RWPE1 (cell line): ENCODE measurements at regions not wholly inside any gene's neighbourhood (a gene's known extent, or its start where the extent isn't known, plus 50 kb on each side); places are given as distances from the start of the nearest gene placed in this dataset.

Experiments used
- CTCF ChIA-PET: fragments of 350-600 bp; sonication (Branson Sonifier 250); formaldehyde crosslinking; extraction: SDS; loops from one replicate; lab custom pipeline; 2021; lab: Yijun Ruan, JAX
- POLR2A ChIA-PET: fragments of 400-600 bp; formaldehyde crosslinking; extraction: SDS; loops from one replicate; lab custom pipeline; 2020; ENCODE audit warnings: antibody characterized with exemption; ENCODE audit not compliant: low non-redundant PET; lab: Yijun Ruan, JAX
- DNase-seq: peaks from one replicate; pipeline ENCODE4 v3.0.0; 2012; ENCODE audit warnings: low spot score
- H3K27ac ChIP-seq: fragments of 450-650 bp; 2 replicates; pipeline ENCODE4 v1.5.1; 2017
- TF ChIP-seq, protein P1 (sequence below): fragments of 450-650 bp; conservative IDR thresholded peaks from 2 replicates; pipeline ENCODE4 v1.5.1; 2017; ENCODE audit warnings: low read depth, mild to moderate bottlenecking

DNA sequence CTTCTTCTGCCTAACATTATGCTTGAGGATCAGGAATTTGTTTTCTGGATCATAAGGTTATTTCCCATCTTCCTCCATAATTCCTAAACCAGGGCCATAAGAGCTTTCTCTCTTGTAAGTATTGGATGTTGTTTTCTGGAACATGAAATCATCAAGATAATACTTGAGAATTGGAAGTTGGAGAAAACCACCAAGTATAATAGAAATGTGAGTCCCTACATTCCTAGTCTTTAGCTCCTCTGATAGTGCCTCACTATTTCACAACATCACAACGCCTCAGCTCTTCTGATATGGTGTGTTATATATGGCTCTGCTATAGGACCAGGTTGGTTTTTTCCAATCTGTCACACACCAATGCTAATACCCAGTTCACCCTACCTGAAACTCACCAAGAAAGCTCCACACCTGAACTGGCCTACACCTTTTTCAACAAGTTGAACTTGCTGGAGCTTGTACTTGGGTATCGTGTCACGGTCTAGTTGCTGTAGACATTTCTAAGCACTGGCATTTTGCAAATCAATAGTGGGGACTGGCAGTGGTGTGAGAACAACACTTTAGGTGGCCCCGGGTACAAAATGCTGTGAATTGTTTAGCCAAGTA, 141.1 kb downstream of the ACTBL2 start:
- TF ChIP-seq, protein P1, sequence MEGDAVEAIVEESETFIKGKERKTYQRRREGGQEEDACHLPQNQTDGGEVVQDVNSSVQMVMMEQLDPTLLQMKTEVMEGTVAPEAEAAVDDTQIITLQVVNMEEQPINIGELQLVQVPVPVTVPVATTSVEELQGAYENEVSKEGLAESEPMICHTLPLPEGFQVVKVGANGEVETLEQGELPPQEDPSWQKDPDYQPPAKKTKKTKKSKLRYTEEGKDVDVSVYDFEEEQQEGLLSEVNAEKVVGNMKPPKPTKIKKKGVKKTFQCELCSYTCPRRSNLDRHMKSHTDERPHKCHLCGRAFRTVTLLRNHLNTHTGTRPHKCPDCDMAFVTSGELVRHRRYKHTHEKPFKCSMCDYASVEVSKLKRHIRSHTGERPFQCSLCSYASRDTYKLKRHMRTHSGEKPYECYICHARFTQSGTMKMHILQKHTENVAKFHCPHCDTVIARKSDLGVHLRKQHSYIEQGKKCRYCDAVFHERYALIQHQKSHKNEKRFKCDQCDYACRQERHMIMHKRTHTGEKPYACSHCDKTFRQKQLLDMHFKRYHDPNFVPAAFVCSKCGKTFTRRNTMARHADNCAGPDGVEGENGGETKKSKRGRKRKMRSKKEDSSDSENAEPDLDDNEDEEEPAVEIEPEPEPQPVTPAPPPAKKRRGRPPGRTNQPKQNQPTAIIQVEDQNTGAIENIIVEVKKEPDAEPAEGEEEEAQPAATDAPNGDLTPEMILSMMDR: no peak
- no peak overlapping the region for H3K27ac ChIP-seq
- CTCF ChIA-PET: interaction anchor here (1.1 kb wide), 1 partner anchor 43 kb away, joined by 3 read pairs; no protein-coding TSS in a partner anchor
- POLR2A ChIA-PET: no interaction called here
- DNase-seq: no peak

DNA sequence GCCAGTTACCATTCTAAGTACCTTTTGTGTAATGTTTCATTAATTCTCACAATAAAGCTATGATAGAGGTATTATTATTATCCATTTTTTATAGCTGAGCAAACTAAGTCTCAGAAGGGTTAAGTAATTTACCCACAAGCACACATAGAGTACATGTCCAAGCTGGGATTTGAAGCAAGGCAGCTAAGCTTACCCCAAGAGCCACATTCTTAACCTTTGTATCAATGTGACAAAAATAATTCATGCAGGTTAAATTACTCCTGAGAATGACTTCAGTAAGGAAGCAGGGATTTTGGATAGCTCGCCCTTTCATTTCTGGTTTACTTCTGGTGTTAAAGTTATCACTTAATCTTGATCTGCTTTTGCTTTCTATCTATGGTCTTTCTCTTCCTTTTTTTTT, 141.9 kb downstream of the ACTBL2 start:
- CTCF ChIA-PET: interaction anchor here (1.1 to 1.2 kb wide), 2 partner anchors 25 to 43 kb away, joined by 3 read pairs; no protein-coding TSS in a partner anchor
- TF ChIP-seq, protein P1: no peak
- no peak for DNase-seq
- H3K27ac ChIP-seq: no peak overlapping the region
- POLR2A ChIA-PET: no interaction called here

DNA sequence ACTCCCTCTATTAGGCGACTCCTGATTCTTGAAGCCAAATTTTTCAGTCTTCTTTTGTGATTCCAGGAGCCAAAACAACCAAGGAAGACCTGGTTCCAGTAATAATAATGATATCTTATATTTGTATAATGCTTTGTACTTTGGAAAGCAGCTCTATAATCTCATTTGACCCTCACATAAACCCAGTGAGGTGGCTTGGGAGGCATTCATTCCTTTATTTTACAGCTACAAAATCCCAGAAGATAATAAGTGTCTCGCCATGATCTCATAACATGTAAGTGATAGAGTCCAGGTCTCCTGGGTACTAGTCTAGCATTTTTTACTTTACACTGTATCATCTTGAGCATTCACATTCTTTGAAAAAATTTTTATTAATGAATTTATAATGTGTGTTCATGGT, 143.1 kb downstream of the ACTBL2 start:
- ChIA-PET POLR2A (interaction anchor here (0.6 kb wide), 1 partner anchor 44 kb away, joined by 8 read pairs; no protein-coding TSS in a partner anchor), CTCF (interaction anchor here (1.2 to 2.3 kb wide), 2 partner anchors 10 to 26 kb away, joined by 3 to 10 read pairs; no protein-coding TSS in a partner anchor)
- TF ChIP-seq, protein P1: no peak

DNA sequence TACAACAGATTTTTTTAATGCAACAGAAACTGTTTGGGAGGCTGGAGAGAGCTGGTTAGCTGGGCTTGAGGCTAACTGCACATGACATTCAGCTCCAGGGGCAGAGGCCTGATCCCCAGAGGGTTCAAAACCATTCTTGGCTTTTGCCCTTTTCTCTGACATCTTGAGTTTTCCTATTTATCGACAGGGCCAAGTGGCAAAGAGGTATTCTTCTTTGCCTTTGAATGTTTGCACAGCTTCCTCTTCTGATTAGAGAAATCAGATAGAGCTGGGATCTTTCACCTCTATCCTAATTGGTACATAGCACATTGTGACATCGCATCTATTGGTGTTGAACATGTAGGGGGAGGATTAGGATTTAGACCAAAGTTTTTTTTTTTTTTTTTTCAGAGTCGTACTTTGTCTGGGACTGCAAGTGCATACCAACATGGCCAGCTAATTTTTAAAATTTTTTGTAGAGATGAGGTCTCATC, 143.7 kb downstream of the ACTBL2 start:
- ChIA-PET POLR2A (interaction anchor here (0.6 kb wide), 1 partner anchor 45 kb away, joined by 8 read pairs; no protein-coding TSS in a partner anchor), CTCF (interaction anchor here (0.7 to 2.3 kb wide), 2 partner anchors 10 to 1548 kb away, joined by 3 to 10 read pairs; no protein-coding TSS in a partner anchor)
- TF ChIP-seq, protein P1: no peak
- H3K27ac ChIP-seq: no peak overlapping the region
- no peak for DNase-seq

More for the DNA sequence above, 143.1 kb downstream of the ACTBL2 start:
- DNase-seq: no peak
- H3K27ac ChIP-seq: no peak overlapping the region

DNA sequence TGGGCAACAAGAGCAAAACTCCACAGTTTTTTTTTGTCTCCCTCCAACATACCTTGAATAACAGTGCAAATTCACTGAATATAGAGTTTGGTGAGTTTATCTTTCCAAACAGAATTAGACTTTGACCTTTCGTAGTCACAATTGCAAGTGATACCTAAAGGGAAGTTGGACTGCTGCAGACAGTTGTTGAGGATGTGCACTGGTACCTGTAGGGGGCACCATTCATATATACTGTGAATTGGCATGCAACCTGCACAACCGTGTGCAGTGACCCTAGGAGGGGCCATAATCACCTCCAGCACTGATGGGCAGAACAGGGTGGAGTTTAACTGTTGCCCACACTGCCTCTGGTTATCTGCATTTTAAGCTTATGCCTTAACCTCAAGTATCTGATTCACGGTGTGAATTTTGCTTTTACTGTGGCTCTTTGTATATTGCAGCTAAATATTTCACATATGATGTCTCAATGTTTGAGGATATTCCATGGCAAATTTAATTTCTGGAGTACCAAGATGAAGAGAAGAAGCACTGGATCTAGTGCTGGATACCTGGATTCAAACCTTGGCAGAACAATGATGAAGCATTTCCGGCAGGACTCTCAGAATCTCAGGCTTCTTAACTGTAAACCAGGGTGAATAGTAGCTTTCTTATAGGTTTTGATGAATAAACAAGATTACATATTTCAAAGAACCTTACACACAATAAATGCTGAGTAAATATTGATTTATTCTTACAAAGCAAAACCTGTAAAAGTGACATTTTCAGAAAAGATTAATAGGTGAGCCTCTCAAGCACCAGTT, 144.3 kb downstream of the ACTBL2 start:
- no peak overlapping the region for H3K27ac ChIP-seq
- TF ChIP-seq, protein P1: no peak
- ChIA-PET CTCF (interaction anchor here (0.7 to 2.3 kb wide), 3 partner anchors 9 to 1549 kb away, joined by 3 to 10 read pairs (median 3); no protein-coding TSS in a partner anchor), POLR2A (no interaction called here)
- no peak for DNase-seq

DNA sequence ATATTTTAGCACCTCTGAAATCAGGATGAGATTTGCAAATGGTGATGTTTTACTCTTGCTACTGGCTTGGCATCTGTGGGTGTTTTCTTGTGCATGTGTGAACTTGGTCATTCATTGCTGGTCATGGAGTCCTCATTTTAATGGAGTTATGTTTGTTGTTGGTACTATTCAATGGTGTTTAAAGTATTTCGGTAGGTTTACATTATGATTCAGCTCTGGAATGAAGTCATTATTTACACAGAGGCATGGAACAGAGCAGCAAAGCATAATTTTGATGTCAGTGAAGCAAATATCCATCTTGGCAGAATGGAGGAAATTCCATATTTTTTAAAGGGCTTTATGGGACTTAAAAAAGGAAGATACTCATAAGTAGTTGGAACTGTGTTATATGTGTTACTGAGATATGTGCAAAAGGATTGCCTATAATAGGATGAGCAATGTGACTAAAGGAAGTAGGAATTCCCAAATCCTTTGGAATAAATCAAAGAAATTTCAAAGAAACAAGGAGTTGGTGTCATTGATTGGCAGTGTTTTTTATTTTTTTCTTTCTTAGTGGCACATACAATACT, 147.4 kb downstream of the ACTBL2 start:
- DNase-seq: peak; percentile 76
- ChIA-PET CTCF (interaction anchor here (0.6 to 0.7 kb wide), 2 partner anchors 15 to 26 kb away, joined by 4 to 5 read pairs; no protein-coding TSS in a partner anchor), POLR2A (no interaction called here)
- no peak overlapping the region for H3K27ac ChIP-seq
- TF ChIP-seq, protein P1: no peak
